ENCODE measurements at regions not wholly inside any gene's neighbourhood (a gene's known extent, or its start where the extent isn't known, plus 50 kb on each side); places are given as distances from the start of the nearest gene placed in this dataset.

GRCh38 chr6:44715188-44715587 is 327.7 kb downstream of the CDC5L start:
- Histone ChIP-seq H3K9ac (ENCODE audit: extremely low read depth, insufficient read length, low read length) (no peak overlapping the region), H3T11ph (ENCODE audit: low read length) (no peak overlapping the region), H3K79me2 (ENCODE audit: insufficient read depth, low read length) (no peaks in the 10 kb centered on the region), H3K79me1 (ENCODE audit: insufficient read depth, low read depth, low read length, poor library complexity, severe bottlenecking) (no peaks in the 10 kb centered on the region), H4K5ac (ENCODE audit: insufficient read length, low read depth, low read length) (no peak overlapping the region), H4K20me1 (ENCODE audit: control insufficient read depth, insufficient read depth, insufficient read length) (no peaks in the 10 kb centered on the region), H3K27me3 (ENCODE audit: insufficient read depth, low read length) (no peaks in the 10 kb centered on the region), H2AFZ (ENCODE audit: low read length) (no peak overlapping the region), H3K4me1 (ENCODE audit: insufficient read depth, low read length) (no peaks in the 10 kb centered on the region), H4K91ac (ENCODE audit: insufficient read length, low read depth, low read length) (no peak overlapping the region), H2BK12ac (ENCODE audit: insufficient read length, low read depth, low read length) (no peak overlapping the region), H3K14ac (ENCODE audit: insufficient read depth, low read length) (no peak overlapping the region; the same call in 1 of the 2 replicates), H3K27ac (ENCODE audit: insufficient read length, low read depth, low read length) (no peak overlapping the region), H3K9me3 (ENCODE audit: control insufficient read depth, low read depth, low read length) (no peaks in the 10 kb centered on the region), H2BK5ac (ENCODE audit: insufficient read length, low read length) (no peak overlapping the region), H3K23me2 (ENCODE audit: insufficient read length, low read depth, low read length, poor library complexity, severe bottlenecking) (no peaks in the 10 kb centered on the region), H4K8ac (replicated peaks; ENCODE audit: insufficient read length, low read depth, low read length) (no peak overlapping the region), H3K4me2 (ENCODE audit: insufficient read depth, insufficient read length, low read length) (no peak overlapping the region), H3K18ac (ENCODE audit: insufficient read length, low read depth, low read length) (no peak overlapping the region), H2BK20ac (ENCODE audit: low read depth, low read length, poor library complexity, severe bottlenecking) (no peak overlapping the region), H2BK15ac (ENCODE audit: low read depth, low read length) (no peak overlapping the region), H3K4ac (ENCODE audit: low read depth, low read length) (no peak overlapping the region), H3K23ac (ENCODE audit: insufficient read length, low read depth, low read length) (no peak overlapping the region), H2AK5ac (ENCODE audit: insufficient read length, low read length) (no peak overlapping the region), H3K56ac (ENCODE audit: insufficient read length, low read depth, low read length) (no peak overlapping the region), H2BK120ac (ENCODE audit: low read depth, low read length, poor library complexity, severe bottlenecking) (no peak overlapping the region)
- Mint-ChIP-seq H3K4me1 (peaks cover 5 to 6% of the 10 kb centered on the region in 2 experiments), H3K27me3 (ENCODE audit: low read depth) (no peaks in the 10 kb centered on the region; the same call in 1 of the 2 replicates), H3K27ac (no peak overlapping the region), H3K36me3 (ENCODE audit: insufficient read depth in 1 of 3, low read depth in 3 of 3) (no peaks in the 10 kb centered on the region), H3K9me3 (no peaks in the 10 kb centered on the region), H3K4me3 (no peak overlapping the region)
- WGBS (ENCODE audit: extremely low coverage, insufficient read length, low lambda C conversion rate), result no CpG with 5 or more reads among the region's 9 CpGs
- DNase-seq, result no peak
- no peak for TF ChIP-seq CTCF (conservative IDR thresholded peaks at IDR 0.05)

Data from H9 (cell line).